ENCODE measurements at regions not wholly inside any gene's neighbourhood (a gene's known extent, or its start where the extent isn't known, plus 50 kb on each side); places are given as distances from the start of the nearest gene placed in this dataset.

DNA sequence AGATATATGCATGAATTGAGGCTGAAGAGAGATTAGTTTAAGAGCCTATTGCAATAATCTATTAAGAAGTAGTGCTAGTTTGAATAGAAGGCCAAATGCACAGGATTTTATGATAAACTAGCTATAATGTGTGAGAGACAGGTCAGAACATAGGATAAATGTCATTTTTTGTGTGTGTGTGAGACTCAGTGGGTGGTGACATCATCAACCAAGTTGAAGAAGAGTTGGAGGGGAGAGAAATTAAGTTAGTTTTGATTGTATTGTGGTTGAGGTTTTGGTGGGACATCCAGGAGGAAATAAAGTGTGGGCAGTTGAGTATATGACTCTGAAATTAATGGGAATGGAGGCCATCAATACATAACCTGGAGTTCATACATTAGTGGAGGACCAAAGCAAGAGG lies 320.1 kb upstream of the CWC22 start:
- Histone ChIP-seq H3K27ac (ENCODE audit: low read length) (no peak overlapping the region), H3K9me3 (ENCODE audit: control insufficient read depth, insufficient read depth, low read depth, low read length) (0 out of 2 replicates have a peak, but pooled peaks cover 3% of the 10 kb centered on the region), H3K36me3 (ENCODE audit: control insufficient read depth, insufficient read depth, low read length) (no peaks in the 10 kb centered on the region), H3K4me1 (ENCODE audit: control insufficient read depth, insufficient read depth, low read length) (no peaks in the 10 kb centered on the region), H3K4me3 (ENCODE audit: low read depth in 2 of 2, low read length in 2 of 2) (no peak overlapping the region), H3K27me3 (ENCODE audit: control insufficient read depth, insufficient read depth, low read length) (no peaks in the 10 kb centered on the region)
- intact Hi-C loops (cut with micrococcal nuclease; ENCODE audit: unreplicated experiment): no loop called here
- ATAC-seq: no peak
- in situ Hi-C loops (cut with HindIII; ENCODE audit: low pct_unique_long_range_greater_than_20kb, low sequenced_read_pairs): no loop called here
- DNase-seq (ENCODE audit: low read depth, low spot score): no peak
- TF ChIP-seq, protein P1, sequence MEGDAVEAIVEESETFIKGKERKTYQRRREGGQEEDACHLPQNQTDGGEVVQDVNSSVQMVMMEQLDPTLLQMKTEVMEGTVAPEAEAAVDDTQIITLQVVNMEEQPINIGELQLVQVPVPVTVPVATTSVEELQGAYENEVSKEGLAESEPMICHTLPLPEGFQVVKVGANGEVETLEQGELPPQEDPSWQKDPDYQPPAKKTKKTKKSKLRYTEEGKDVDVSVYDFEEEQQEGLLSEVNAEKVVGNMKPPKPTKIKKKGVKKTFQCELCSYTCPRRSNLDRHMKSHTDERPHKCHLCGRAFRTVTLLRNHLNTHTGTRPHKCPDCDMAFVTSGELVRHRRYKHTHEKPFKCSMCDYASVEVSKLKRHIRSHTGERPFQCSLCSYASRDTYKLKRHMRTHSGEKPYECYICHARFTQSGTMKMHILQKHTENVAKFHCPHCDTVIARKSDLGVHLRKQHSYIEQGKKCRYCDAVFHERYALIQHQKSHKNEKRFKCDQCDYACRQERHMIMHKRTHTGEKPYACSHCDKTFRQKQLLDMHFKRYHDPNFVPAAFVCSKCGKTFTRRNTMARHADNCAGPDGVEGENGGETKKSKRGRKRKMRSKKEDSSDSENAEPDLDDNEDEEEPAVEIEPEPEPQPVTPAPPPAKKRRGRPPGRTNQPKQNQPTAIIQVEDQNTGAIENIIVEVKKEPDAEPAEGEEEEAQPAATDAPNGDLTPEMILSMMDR (IDR thresholded peaks at IDR 0.05): no peak
- TF ChIP-seq TCF7L2 (IDR thresholded peaks at IDR 0.05; ENCODE audit: low read depth, low read length) (no peak), POLR2AphosphoS5 (IDR thresholded peaks at IDR 0.05; ENCODE audit: low read depth, low read length) (no peak), SIN3A (IDR thresholded peaks at IDR 0.05; ENCODE audit: borderline replicate concordance, insufficient read depth, low read depth, low read length) (no peak)
- TF ChIP-seq, protein P2, sequence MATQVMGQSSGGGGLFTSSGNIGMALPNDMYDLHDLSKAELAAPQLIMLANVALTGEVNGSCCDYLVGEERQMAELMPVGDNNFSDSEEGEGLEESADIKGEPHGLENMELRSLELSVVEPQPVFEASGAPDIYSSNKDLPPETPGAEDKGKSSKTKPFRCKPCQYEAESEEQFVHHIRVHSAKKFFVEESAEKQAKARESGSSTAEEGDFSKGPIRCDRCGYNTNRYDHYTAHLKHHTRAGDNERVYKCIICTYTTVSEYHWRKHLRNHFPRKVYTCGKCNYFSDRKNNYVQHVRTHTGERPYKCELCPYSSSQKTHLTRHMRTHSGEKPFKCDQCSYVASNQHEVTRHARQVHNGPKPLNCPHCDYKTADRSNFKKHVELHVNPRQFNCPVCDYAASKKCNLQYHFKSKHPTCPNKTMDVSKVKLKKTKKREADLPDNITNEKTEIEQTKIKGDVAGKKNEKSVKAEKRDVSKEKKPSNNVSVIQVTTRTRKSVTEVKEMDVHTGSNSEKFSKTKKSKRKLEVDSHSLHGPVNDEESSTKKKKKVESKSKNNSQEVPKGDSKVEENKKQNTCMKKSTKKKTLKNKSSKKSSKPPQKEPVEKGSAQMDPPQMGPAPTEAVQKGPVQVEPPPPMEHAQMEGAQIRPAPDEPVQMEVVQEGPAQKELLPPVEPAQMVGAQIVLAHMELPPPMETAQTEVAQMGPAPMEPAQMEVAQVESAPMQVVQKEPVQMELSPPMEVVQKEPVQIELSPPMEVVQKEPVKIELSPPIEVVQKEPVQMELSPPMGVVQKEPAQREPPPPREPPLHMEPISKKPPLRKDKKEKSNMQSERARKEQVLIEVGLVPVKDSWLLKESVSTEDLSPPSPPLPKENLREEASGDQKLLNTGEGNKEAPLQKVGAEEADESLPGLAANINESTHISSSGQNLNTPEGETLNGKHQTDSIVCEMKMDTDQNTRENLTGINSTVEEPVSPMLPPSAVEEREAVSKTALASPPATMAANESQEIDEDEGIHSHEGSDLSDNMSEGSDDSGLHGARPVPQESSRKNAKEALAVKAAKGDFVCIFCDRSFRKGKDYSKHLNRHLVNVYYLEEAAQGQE (IDR thresholded peaks at IDR 0.05; ENCODE audit: insufficient read depth in 1 of 2, low read depth in 2 of 2, low read length in 1 of 2): no peak
- ChIA-PET POLR2A (no interaction called here), CTCF (no interaction called here)
- no TSS peak for BruUV-seq (replicated peaks)

DNA sequence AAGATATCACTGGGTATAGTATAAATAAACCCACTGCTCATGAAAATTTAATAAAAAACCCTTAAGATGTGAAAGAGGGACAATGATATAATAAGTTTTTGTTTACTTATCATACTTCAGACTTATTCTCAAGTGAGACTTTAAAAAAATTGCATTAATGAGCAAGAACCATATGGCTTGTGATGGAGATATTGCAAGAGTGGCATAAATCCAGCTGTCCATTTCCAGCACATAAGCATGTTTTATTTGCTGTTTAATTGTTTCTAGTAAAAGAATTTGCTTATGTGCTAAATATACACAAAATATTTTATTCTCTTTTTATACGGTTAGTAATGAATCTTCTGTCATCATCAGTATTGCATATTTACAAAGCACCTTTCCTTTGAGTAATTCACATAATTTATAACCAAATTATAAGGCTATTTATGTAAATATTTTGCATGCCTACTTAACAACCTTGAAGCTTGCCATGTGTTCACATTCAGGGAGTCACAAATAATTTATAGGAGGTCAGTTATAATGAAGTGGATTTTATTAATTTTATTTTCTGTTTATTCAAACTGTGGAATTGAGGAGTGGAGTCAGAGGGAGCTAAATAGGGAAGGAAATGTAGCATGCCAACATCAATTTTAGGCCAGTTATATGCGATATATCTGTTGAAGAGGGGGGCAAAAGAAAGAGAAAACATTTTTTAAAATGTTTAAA lies 318.5 kb upstream of the CWC22 start:
- ATAC-seq (no peak), DNase-seq (ENCODE audit: low read depth, low spot score) (no peak)
- H3K27me3 ChIP-seq (ENCODE audit: control insufficient read depth, insufficient read depth, low read length): no peaks in the 10 kb centered on the region
- H3K36me3 ChIP-seq (ENCODE audit: control insufficient read depth, insufficient read depth, low read length): no peaks in the 10 kb centered on the region
- H3K4me3 ChIP-seq (ENCODE audit: low read depth in 2 of 2, low read length in 2 of 2): no peak overlapping the region
- H3K27ac ChIP-seq (ENCODE audit: low read length): no peak overlapping the region
- no TSS peak for BruUV-seq (replicated peaks)
- in situ Hi-C loops (cut with HindIII; ENCODE audit: low pct_unique_long_range_greater_than_20kb, low sequenced_read_pairs) (no loop called here), intact Hi-C loops (cut with micrococcal nuclease; ENCODE audit: unreplicated experiment) (no loop called here)
- peaks cover 6% of the 10 kb centered on the region; the same call in 1 of the 2 replicates for H3K9me3 ChIP-seq (ENCODE audit: control insufficient read depth, insufficient read depth, low read depth, low read length)
- CTCF ChIA-PET: no interaction called here
- POLR2A ChIA-PET: no interaction called here
- TF ChIP-seq, protein P2 (IDR thresholded peaks at IDR 0.05; ENCODE audit: insufficient read depth in 1 of 2, low read depth in 2 of 2, low read length in 1 of 2): no peak
- no peak for TF ChIP-seq SIN3A (IDR thresholded peaks at IDR 0.05; ENCODE audit: borderline replicate concordance, insufficient read depth, low read depth, low read length)
- no peak for TF ChIP-seq POLR2AphosphoS5 (IDR thresholded peaks at IDR 0.05; ENCODE audit: low read depth, low read length)
- TF ChIP-seq, protein P1 (IDR thresholded peaks at IDR 0.05): no peak
- TF ChIP-seq TCF7L2 (IDR thresholded peaks at IDR 0.05; ENCODE audit: low read depth, low read length): no peak
- H3K4me1 ChIP-seq (ENCODE audit: control insufficient read depth, insufficient read depth, low read length): no peaks in the 10 kb centered on the region
